NOMO-1 treated with DMSO at 0.1 percent for 48 hours (cell line): ENCODE measurements at regions not wholly inside any gene's neighbourhood (a gene's known extent, or its start where the extent isn't known, plus 50 kb on each side); places are given as distances from the start of the nearest gene placed in this dataset.

Experiments used
- DNase-seq: peaks from one replicate; lab custom pipeline; 2025; ENCODE audit not compliant: unreplicated experiment; lab: John Stamatoyannopoulos, UW

DNA sequence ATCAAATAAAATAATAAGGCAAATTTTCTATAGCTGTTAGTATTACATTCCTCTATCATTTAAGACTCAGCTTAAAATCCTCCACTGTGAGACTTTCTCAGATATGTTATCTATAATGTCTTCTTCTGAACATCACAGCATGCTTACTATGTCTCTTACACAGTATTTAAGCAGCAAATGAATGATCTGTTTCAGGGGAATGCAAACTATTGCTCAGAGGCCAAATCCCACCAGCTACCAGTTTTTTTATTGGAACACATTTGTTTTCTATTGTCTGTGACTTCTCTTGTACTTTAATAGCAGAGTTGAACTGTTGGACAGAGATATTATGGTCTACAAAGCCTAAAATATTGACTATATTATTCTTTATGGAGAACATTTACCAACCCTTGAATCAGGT, 59.6 kb downstream of the C3orf38 start:
- no peak for DNase-seq

DNA sequence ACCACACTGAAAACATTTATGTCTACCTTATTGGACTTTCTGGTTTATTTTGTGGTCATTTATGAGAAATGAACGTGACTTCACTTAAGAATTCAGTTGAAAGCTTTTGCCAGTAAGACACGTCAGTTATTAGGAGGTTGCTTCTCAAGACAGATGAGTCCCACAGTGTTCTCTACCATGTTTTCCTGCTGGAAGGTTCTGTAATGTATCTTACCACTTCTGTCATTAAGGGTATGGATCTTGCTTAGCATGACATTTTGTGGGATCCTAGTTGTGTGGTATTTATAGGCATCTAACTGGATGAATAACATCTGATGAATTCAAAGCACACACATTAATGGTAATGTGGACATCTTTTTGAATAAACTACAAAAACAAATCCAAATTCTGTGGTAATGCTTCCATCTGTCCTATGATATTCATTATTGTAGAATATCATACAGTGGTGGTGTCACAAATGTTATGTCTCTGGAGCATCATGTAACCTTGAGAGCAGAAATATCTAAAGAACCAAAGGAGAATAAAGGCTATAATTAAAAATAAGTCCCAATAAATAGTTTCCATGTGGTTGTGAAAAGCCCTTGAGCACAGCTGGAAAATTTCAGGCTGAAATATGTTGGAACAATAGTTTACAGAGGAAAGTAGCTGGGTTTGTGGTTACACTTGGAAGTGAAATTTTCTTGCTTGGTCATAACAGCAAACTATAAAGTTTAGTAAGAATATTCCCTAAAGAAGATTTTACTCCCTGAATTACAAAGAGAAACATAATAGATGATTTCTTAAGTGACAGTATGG, 61.5 kb downstream of the C3orf38 start:
- no peak for DNase-seq

DNA sequence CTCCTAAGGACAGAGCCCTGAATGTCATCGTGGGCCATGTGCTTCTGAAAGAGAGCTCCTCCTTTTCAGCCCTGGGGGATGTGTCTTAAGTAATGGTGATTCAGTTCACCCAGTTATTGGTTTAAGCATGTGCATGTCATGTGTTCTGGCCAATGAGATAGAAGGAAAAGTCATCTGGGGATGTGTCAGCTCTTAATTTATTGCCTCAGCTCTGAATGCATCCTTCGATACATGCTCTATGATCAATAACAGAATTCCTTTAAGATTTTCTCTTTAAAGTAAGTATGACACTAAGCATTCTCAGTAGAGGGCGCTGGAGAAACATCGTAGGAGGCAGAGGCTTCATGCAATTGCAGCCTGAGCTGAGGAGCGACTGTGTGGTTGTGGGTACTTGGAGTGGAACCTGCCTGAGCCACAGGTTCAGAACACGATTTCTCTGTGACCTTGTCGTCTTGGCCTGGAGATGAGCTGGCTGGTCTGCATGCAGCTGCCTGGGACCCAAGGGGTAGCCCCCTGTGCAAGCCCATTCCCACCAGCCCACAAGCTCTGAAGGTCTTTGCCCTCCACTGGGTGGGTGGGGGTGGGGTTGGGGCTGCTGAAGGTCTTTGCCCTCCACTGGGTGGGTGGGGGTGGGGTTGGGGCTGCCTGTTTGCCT, 69.5 kb downstream of the C3orf38 start:
- DNase-seq: peak; percentile 4

DNA sequence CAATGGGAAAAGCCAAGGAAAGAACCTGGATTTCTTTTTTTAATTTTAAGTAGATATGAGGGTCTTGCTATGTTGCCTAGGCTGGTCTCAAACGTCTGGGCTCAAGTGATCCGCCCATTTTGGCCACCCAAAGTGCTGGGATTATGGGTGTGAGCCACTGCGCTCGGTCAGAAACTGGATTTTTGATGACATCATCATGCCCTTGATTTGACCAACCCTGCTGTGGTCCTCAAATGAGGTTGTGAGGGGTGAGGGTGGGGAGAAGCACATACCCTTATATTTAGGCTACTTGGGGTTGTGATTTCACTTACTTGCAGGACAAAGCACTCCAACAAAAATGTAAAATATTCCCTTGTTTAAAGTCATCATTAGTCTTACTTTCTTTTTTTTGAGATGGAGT, 70.4 kb downstream of the C3orf38 start:
- DNase-seq: no peak

DNA sequence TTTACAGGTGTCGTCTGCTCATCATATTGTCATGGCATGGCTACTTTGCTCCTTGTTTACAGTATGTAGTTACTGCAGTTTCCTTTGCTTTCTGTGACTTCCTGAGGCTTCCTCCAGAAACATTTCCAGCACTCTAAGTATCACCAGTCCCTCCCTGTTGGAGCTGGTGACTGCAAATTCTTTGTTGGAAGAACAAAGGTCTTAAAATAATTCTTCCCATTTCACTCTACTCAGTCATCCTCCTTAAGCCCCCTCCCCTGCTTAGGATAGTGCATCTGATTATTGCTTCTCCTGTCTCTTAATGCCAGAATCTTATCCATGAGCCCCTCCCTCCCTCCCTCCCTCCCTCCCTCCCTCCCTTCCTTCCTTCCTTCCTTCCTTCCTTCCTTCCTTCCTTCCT, 72.0 kb downstream of the C3orf38 start:
- no peak for DNase-seq

DNA sequence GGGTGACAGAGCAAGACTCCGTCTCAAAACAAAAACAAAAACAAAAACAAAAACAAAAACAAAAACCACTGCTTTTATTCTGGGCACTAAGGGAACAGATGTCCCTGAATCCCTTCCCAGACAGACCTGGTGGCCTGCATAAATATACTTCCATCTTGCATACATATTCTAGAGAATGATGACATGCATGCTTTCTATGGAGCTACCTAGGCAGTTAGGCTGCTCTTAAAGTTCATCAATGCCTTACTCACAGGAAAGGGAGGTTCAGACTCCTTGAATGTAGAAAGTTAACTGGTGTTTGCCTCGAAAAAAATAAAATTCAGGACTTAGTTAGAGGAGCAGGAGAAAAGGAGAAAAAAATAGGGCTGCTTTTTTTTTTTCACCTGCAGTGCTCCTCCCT, 72.6 kb downstream of the C3orf38 start:
- no peak for DNase-seq

DNA sequence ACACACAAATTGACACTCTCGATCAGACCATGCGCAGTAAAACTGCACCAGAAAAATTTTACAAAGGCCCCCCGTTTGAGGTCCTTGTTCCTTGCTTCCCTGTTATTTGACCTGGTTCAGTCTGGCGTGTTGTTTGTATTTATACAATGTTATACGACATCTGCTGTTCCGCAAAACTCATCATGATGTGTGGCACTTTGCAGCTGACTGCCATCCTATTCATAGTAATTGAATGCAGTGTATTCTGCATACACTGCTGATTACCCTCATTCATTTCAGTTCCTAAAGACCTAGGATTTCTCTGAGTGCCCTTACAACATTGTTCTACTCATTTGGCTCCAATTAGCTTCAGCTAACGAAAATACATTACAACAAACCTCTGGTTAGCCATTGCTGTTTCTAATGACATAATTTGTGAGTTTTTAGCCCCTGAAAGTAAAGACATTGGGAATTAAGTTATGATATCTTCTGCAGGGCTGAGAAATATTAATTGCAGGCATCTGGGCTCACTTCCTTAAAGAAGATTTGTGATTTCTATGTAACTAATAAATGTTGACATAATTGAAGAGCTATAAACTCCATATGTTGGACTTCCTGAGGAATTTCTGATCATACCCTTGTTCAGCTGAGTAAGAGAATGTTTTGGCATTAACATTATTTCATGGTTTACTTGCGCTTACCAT, 75.7 kb downstream of the C3orf38 start:
- no peak for DNase-seq

DNA sequence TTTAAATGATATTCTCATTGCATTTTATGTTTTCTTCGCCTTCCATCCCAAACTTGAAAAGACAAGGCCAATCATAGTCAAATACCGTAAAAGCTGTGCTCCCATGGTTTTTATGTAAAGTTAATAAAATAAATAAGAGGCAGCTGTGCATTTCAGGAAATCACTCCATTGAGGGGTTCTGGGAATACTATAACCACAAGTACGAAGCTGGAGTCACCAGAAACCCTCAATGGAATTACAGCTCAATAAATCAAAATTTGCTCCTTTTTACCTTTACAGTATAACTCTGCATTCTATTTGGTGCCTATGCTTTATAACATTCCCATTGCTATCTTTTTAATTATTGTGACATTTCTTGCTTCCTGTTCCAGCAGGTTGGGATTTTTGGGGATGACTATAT, 77.2 kb downstream of the C3orf38 start:
- no peak for DNase-seq

DNA sequence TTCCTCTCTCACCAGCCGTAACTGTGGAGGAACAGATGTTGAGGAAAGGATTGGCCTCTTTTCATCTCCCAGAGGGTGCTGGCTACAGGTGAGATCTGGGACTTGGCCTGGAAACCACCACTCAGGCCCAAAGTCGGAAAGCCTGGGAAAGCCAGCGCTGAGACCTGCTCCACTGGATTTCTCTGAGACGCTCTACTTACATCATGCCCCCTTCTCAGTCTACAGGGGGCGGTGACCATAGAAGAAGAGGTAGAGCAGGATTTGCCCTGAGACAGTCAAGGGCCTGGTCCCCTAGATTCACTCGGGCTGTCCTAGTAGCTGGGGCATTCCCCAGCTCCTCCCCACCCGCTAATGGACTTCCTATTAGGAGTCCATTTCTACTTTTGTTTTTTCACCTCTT, 80.9 kb downstream of the C3orf38 start:
- DNase-seq: no peak

DNA sequence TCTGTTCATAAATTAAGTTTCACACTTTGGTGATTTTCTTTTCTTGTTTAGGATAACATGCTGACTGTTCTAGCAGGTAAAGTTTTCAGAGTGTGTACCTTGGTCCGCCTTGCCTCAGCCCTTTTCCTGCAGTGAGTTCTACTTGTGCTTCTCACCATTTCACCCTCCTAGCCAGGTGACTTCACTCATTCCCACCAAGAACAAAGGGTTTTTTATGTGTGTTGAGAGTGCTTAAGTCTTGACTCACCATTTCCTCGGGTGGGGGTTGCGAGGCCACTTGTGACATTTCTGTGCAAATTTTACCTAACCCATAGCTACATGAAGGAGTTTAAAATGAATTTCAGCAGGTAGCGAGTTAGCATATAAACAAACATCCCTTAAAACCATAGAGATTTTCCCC, 81.4 kb downstream of the C3orf38 start:
- DNase-seq: no peak

DNA sequence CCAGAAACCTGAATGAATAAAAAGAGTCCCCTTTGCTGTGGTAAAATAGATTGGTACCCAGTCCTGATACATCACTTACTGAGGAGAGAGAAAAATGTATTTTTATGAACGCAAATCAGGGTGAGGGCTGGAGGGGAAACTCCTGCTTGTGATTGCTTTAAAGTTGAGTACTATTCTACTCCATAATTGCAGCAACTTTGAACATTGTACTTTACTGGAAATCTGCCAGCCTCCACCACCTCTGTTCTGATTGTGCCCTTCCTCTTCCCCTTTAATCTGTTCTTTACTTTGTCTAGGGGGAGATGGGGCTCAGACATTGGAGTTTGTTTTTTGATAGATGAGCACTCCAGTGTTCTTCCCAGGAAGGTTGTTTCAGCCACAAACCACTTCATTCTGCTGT, 81.9 kb downstream of the C3orf38 start:
- no peak for DNase-seq

DNA sequence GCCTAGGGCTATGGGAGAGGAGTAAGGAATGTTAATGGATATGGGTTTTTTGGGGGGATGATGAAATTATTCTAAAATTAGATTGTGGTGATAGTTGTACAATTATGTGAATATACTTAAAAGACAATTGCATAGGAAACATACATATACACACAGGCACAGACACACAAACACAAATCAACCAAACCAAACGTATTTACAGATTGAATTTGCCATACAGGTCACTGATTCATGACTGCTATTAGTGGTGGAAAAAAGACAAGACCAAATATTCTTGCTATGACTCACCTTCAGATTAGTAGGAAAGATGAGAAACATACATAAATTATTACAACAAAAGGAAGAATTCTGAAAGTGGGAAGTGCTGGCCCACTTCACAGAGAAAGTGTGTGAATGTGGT, 85.3 kb downstream of the C3orf38 start:
- no peak for DNase-seq

DNA sequence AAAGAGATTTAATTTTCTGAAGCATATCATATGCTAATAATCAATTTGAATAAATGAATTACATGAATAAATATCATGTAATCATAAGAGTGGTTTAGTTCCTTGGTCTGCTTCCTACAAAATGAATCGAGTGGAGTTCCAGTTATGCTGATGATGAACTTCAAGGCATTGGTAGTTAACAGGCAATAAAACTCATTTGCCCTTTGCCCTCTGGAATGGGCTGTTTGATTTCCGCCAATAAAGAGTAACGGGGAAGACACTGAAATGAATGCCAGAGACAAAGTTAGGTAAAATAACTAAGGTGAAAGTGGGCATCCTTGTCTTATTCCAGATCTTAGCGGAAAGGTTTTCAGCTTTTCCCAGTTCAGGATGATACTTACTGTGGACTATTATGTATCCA, 90.1 kb downstream of the C3orf38 start:
- no peak for DNase-seq

DNA sequence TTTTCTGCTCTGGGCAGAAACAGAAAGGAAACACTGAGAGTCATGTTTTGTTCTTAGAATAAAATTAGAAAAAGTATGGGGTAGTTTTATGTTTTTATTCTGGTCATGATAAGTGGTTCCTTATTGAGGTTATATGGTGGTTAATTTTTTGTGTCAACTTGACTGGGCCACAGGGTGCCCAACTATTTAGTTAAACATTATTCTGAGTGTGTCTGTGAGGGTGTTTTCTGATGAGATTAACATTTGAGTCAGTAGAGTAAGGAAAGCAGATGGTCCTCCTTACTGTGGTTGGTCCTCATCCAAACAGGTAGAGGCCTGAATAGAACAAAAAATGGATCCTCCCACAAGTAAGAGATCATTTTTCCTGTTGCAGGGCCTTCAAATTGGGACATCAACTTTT, 98.9 kb downstream of the C3orf38 start:
- DNase-seq: no peak

DNA sequence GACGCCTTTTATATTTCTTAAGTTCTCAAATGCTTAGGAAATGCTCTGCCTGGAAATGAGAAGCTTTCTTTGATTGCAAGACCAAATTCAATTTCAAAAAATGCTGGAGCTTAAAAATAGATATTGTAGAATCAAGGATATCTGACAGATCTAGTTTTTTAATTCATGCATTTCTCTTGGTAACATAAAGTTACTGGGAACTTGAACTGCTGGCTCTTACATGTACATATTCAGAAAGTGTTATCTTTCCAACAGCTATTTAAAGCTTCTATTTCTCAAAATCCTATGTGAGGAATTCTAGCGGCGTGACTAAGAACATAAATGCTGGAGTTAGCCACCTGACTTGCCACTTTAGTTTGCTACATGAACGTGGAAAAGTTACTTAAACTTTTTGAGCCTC, 109.3 kb downstream of the C3orf38 start:
- no peak for DNase-seq

DNA sequence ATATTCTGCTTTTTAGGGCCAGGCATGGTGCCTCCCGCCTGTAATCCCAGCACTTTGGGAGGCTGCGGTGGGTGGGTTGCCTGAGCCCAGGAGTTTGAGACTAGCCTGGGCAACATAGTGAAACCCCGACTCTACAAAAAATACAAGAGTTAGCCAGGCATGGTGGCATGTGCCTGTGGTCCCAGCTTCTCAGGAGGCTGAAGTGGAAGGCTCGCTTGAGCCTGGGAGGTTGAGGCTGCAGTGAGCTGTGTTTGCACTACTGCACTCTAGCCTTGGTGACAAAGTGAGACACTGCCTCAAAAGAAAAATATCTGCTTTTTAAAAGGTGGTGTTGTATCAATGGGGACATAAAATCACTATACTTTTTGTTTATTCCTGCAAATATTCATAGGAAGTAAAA, 112.8 kb downstream of the C3orf38 start:
- DNase-seq: no peak

DNA sequence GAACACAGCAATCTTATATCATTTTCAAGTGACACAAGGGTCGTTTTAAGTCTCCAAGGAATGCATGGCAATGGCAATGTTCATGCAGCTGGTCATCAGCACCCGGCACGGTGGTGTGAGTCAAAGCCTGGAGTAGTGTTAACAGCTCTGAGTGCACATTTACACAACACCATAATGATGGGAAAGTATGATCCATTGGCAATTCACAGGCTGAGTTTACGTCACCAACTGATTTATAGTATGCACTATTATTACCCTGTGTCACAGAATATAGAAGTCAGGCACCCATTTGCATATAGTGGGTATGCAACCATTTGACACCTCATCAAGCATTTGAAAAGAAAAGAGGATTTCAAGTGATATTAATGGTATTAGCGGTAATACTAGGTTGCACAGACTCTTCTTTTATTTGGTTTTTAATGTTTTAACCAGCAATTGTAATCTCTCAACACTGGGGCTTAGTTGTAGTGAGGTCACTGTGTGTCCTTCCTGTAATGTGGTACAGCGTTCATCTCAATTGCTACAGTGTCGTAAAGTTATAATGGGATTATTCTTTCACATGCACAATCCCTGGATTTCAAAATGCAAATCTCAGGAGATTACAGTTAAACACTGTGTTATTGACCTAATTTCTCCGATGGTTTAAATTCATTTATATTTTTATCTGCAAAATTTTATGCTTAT, 113.8 kb downstream of the C3orf38 start:
- no peak for DNase-seq

DNA sequence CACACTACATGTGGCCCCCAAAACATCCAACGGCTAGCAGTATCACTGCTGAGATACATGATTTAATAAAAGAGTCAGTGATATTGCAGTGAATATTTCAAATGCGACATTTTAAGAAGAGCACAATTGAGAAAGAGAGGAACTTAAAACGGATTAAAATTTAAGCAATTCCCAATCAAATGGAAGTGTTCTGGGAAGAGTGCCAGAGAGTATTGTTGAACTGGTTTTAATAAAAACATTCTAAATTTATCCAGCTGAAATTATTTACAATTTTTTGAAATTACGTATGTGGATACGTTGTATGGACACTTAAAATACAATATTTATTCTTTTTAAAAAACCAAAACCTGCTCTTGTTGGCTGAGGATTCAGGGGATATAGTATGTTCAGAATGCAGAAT, 117.7 kb downstream of the C3orf38 start:
- DNase-seq: no peak

DNA sequence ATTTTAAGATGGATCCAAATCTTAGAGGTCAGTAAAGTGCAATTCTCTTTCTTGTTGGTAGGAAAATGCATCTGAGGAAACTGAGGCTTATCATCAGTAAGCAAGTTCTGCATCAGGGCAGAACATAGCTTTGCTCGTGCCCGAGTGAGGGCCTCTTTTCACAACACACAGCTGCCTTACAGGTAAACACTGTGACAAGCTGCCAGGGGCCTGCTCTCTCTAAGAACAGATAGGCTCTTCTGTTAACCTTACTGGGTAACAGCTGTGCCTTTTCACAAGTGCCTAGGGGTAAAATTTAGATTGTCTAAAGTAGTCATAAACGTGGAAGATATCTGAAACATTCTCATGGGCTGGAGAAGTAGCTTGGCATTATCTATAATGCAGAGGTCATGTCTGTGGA, 118.1 kb downstream of the C3orf38 start:
- DNase-seq: no peak

DNA sequence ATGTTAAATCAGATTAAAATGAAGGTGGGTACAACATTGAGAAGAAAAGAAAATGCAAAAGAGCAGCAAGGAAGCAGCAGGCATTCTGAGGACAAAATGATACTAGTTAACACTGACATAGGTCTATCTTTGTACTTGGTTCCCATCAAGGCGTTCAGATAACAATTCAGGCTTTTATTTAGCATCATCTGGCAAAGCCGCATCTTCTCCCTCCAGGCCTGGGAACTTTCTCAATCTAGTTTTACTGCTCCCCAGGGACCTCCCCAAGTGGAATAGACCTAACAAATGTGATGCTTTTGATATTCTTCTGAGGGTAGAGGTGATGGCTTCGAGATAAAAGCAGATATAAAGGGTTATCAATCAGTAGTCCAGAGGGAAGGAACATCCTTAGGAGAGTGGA, 130.6 kb downstream of the C3orf38 start:
- no peak for DNase-seq

DNA sequence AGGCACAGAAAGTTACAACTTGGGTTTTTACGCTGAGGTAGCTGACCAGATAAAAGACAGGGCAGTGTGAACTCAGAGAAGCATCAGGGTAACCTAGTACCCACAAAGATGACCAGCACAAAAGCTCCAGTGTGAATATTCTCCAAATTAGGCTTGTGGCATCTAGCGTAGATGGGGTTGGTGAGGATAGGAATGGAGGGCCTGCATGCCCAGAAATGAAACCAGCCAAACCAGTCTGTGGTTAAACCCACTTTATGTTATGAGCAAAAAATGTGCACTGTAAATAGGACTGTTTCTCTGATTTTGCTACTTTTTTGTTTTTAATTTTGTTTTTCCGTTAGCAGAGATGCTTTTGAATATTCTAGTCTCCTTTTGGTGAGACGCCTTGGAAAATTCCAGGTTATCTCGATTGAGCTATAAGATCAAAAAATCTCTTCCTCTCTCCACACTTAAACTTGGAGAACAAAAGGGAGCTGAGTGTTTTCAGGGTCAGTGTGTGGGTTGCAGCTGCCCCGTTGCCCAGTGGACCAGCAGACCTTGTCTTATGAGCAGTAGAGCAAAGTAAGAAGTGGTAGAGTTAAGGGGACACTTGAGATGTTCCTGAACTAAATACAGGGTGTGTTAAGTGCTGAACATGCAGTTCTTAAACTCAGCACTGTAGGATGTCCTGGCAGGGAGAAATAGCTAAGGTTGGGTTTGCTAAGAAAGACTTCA, 132.9 kb downstream of the C3orf38 start:
- DNase-seq: no peak
